Colonic mucosa (tissue), 4 donors: ENCODE measurements at regions not wholly inside any gene's neighbourhood (a gene's known extent, or its start where the extent isn't known, plus 50 kb on each side); places are given as distances from the start of the nearest gene placed in this dataset.

ENCODE experiments used
- DNase-seq: peaks from one replicate; pipeline ENCODE4 v3.0.0-alpha.2; 2020
- H3K27ac ChIP-seq: fragments of 200-600 bp; one replicate; pipeline ENCODE4 v1.8.0; 2021
- H3K27me3 ChIP-seq: fragments of 200-600 bp; one replicate; pipeline ENCODE4 v1.8.0; 2021
- H3K36me3 ChIP-seq: fragments of 200-600 bp; one replicate; pipeline ENCODE4 v1.8.0; 2021
- H3K4me1 ChIP-seq: fragments of 200-600 bp; one replicate; pipeline ENCODE4 v1.8.0; 2021; ENCODE audit warnings: mild to moderate bottlenecking
- H3K4me3 ChIP-seq: fragments of 200-600 bp; one replicate; pipeline ENCODE4 v1.8.0; 2021
- H3K9ac ChIP-seq, 2 donors: one replicate each; pipeline ENCODE4 v1.7.0; 2013; ENCODE audit warnings: control low read depth in 2 of 2, low read depth in 2 of 2, low read length in 2 of 2
- H3K9me3 ChIP-seq: fragments of 200-600 bp; one replicate; pipeline ENCODE4 v1.8.0; 2021
- intact Hi-C: fragments of 100-400 bp; cut with DNase I; formaldehyde crosslinking; loops from one replicate; pipeline ENCODE4 v1.14.1; 2022
- TF ChIP-seq, protein P1 (sequence below): fragments of 200-600 bp; IDR thresholded peaks from one replicate; pipeline ENCODE4 v1.8.0; 2022; ENCODE audit warnings: antibody characterized with exemption, mild to moderate bottlenecking
- donor health status: healthy.
- donor health status: DM: no; HTN: no; CAD: no.
- donor health status: DM: no; HTN: no; CAD: no.

DNA sequence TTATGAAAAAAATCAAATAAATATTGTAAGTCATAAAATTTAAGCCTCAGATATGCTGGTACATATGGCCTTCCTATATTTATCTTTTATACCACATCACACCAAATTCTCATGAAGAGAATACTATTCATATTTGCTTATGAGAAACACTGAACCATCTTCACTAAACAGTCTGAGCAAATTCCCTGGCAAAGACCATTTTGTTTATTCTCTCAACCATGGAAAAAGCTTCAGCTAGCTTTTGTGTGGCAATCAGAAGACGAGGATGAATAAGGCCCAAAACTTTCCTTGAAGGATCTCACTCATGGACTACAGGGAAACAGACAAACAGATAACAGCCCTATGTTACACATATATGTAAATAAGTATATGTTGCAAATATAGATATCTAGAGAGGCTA is 252.1 kb downstream of the TMX3 start:
- H3K4me3 ChIP-seq = no peak overlapping the region
- no peaks in the 10 kb centered on the region for H3K27me3 ChIP-seq
- no peak overlapping the region for H3K27ac ChIP-seq
- no peaks in the 10 kb centered on the region for H3K36me3 ChIP-seq
- no peaks in the 10 kb centered on the region for H3K9me3 ChIP-seq
- DNase-seq = no peak
- H3K4me1 ChIP-seq = no peaks in the 10 kb centered on the region
- TF ChIP-seq, protein P1, sequence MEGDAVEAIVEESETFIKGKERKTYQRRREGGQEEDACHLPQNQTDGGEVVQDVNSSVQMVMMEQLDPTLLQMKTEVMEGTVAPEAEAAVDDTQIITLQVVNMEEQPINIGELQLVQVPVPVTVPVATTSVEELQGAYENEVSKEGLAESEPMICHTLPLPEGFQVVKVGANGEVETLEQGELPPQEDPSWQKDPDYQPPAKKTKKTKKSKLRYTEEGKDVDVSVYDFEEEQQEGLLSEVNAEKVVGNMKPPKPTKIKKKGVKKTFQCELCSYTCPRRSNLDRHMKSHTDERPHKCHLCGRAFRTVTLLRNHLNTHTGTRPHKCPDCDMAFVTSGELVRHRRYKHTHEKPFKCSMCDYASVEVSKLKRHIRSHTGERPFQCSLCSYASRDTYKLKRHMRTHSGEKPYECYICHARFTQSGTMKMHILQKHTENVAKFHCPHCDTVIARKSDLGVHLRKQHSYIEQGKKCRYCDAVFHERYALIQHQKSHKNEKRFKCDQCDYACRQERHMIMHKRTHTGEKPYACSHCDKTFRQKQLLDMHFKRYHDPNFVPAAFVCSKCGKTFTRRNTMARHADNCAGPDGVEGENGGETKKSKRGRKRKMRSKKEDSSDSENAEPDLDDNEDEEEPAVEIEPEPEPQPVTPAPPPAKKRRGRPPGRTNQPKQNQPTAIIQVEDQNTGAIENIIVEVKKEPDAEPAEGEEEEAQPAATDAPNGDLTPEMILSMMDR = no peak
- H3K9ac ChIP-seq = no peak overlapping the region
- intact Hi-C loops = no loop called here

DNA sequence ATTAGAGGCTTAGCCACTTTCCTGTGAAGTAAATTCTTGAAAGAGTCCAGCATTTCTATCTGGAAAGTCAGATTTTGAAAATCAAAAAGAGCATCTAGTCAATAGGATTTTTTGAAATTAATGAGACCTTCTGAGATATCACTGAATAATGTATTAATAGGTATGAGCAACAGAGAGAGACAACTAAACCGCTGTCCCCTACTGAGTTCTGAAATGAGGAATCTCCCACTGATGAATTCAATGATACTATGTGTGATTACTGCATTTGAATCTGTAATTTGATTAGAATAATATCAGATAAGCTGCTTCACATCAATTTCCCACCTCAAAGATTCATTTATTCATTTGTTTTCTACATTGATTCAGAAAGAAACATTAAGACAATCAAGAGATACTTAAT is 252.8 kb downstream of the TMX3 start:
- Histone ChIP-seq H3K4me3 (no peak overlapping the region), H3K9ac (no peak overlapping the region), H3K4me1 (no peaks in the 10 kb centered on the region), H3K27ac (no peak overlapping the region), H3K27me3 (no peaks in the 10 kb centered on the region), H3K9me3 (no peaks in the 10 kb centered on the region), H3K36me3 (no peaks in the 10 kb centered on the region)
- TF ChIP-seq, protein P1 = no peak
- DNase-seq = no peak
- intact Hi-C loops = no loop called here

DNA sequence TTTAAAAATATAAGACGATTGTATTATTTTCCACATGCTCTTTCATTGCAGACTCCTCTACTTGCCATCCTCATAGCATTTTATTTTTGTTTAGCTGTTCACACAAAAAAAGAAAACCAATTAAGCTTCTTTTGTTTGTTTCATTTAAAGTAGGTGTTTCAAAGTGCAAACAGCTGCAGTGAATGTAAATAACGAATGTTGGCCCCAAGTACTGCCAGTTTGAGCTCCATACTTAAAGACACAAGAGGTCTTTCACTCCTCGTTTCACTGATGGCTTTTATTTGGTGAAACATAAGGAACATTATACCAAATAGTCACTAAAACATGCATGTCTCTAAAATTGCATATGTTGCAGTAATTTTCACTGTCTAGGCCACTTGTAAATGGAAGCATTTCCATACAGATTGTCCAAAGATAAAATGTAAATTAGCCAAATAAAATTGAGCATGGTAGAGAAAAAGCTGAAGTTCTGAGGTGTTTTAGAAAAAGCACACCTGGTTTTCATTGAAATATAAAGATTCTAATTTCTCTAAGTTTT is 253.4 kb downstream of the TMX3 start:
- Histone ChIP-seq H3K4me3 (no peak overlapping the region), H3K36me3 (no peaks in the 10 kb centered on the region), H3K27me3 (no peaks in the 10 kb centered on the region), H3K27ac (no peak overlapping the region), H3K9me3 (no peaks in the 10 kb centered on the region), H3K4me1 (no peaks in the 10 kb centered on the region), H3K9ac (no peak overlapping the region)
- TF ChIP-seq, protein P1 = no peak
- DNase-seq = no peak
- intact Hi-C loops = no loop called here

DNA sequence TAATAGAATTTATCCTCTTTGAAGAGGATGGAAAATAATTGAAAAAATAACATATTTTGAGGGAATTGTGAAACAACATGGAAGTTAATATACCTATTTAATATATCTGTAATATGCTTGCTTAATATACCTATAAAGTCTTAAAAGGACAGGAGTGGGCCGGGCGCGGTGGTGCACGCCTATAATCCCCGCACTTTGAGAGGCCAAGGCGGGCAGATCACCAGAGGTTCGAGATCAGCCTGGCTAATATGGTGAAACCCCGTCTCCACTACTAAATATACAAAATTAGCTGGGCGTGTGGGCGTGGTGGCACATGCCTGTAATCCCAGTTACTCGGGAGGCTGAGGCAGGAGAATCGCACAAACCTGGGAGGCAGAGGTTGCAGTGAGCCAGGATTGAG is 254.9 kb downstream of the TMX3 start:
- Histone ChIP-seq H3K4me3 (no peak overlapping the region), H3K9me3 (no peaks in the 10 kb centered on the region), H3K9ac (no peak overlapping the region), H3K27ac (no peak overlapping the region), H3K27me3 (no peaks in the 10 kb centered on the region), H3K4me1 (no peaks in the 10 kb centered on the region), H3K36me3 (no peaks in the 10 kb centered on the region)
- no peak for DNase-seq
- intact Hi-C loops = no loop called here
- TF ChIP-seq, protein P1 = no peak

DNA sequence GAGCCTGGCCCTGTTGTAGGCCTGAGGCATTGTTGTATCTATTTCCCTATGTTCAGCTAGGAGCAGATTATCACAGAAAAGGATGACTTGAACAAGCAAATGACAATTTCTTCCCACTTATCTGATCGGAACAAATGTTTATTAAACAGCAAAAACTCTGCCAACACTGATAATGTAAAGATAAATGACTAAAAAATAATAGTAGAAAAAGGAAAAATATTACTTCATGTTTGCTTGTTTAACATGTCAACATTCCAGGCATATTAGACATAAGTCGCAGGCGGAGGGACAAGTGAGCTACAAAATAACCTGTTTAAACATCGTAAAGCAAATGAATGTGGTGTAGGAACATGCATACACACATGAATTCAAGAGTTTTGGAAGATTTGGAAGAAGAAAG is 257.9 kb downstream of the TMX3 start:
- Histone ChIP-seq H3K4me1 (no peaks in the 10 kb centered on the region), H3K36me3 (no peaks in the 10 kb centered on the region), H3K27ac (no peak overlapping the region), H3K9me3 (no peaks in the 10 kb centered on the region), H3K9ac (no peak overlapping the region), H3K27me3 (no peaks in the 10 kb centered on the region), H3K4me3 (no peak overlapping the region)
- DNase-seq = no peak
- TF ChIP-seq, protein P1 = no peak
- intact Hi-C loops = no loop called here

DNA sequence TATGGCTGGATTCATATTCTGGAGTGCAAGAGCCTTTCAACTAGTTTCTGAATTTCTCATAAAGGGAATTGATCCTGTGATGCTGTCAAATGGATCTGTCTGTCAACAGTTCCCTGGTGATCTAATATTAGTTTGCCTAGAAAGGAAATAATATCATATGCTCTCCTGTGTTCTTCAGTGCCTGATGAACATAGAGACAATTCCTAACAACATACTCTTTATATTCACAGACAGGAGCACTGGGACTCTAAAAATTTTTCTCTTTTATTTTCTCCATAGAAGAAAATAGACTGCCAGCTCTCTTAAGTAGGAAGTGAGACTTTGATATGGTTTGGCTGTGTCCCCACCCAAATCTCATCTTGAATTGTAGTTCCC is 259.7 kb downstream of the TMX3 start:
- no peak overlapping the region for H3K9ac ChIP-seq
- H3K27ac ChIP-seq = no peak overlapping the region
- H3K4me3 ChIP-seq = no peak overlapping the region
- DNase-seq = no peak
- intact Hi-C loops = no loop called here
- no peaks in the 10 kb centered on the region for H3K9me3 ChIP-seq
- H3K36me3 ChIP-seq = no peaks in the 10 kb centered on the region
- H3K27me3 ChIP-seq = no peaks in the 10 kb centered on the region
- TF ChIP-seq, protein P1 = no peak
- no peaks in the 10 kb centered on the region for H3K4me1 ChIP-seq
